ENCODE measurements at regions not wholly inside any gene's neighbourhood (a gene's known extent, or its start where the extent isn't known, plus 50 kb on each side); places are given as distances from the start of the nearest gene placed in this dataset.

GRCh38 chr7:156003220-156004162 lies 191.2 kb upstream of the SHH start:
- TF ChIP-seq, protein P1, sequence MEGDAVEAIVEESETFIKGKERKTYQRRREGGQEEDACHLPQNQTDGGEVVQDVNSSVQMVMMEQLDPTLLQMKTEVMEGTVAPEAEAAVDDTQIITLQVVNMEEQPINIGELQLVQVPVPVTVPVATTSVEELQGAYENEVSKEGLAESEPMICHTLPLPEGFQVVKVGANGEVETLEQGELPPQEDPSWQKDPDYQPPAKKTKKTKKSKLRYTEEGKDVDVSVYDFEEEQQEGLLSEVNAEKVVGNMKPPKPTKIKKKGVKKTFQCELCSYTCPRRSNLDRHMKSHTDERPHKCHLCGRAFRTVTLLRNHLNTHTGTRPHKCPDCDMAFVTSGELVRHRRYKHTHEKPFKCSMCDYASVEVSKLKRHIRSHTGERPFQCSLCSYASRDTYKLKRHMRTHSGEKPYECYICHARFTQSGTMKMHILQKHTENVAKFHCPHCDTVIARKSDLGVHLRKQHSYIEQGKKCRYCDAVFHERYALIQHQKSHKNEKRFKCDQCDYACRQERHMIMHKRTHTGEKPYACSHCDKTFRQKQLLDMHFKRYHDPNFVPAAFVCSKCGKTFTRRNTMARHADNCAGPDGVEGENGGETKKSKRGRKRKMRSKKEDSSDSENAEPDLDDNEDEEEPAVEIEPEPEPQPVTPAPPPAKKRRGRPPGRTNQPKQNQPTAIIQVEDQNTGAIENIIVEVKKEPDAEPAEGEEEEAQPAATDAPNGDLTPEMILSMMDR (IDR thresholded peaks at IDR 0.05 in 4 of 5, conservative IDR thresholded peaks at IDR 0.05 in 1 of 5): no peak
- no peak for TF ChIP-seq POLR2A (IDR thresholded peaks at IDR 0.05)

Data from gastrocnemius medialis (tissue), 4 donors.